HG03280 (cell line): ENCODE measurements at regions not wholly inside any gene's neighbourhood (a gene's known extent, or its start where the extent isn't known, plus 50 kb on each side); places are given as distances from the start of the nearest gene placed in this dataset.

Experiments used
- ATAC-seq: cut with Tn5 transposase; IDR thresholded peaks from one replicate; pipeline ENCODE4 v1.9.1; 2021; ENCODE audit warnings: mild to moderate bottlenecking, moderate library complexity; ENCODE audit not compliant: unreplicated experiment

GRCh38 chr1:232110281-232111090 is 483.9 kb downstream of the DISC1 start:
- no peak for ATAC-seq

- no peak for ATAC-seq
Measured at GRCh38 chr1:232109391-232109790, 482.8 kb downstream of the DISC1 start.

GRCh38 chr1:232108598-232108997 is 482.0 kb downstream of the DISC1 start:
- no peak for ATAC-seq

- ATAC-seq = no peak
Measured at GRCh38 chr1:232106415-232106814, 479.8 kb downstream of the DISC1 start.

GRCh38 chr1:232105561-232105960 is 479.0 kb downstream of the DISC1 start:
- ATAC-seq = no peak

- no peak for ATAC-seq
Measured at GRCh38 chr1:232101231-232101630, 474.6 kb downstream of the DISC1 start.

- ATAC-seq = no peak
Measured at GRCh38 chr1:232096751-232097150, 470.2 kb downstream of the DISC1 start.
